DOHH2 (cell line): ENCODE measurements at regions not wholly inside any gene's neighbourhood (a gene's known extent, or its start where the extent isn't known, plus 50 kb on each side); places are given as distances from the start of the nearest gene placed in this dataset.

ENCODE experiments used
- CTCF ChIP-seq: fragments of 200-600 bp; sonication (generic); IDR thresholded peaks from one replicate; pipeline ENCODE4 v1.5.1; 2014; ENCODE audit warnings: antibody characterized with exemption, mild to moderate bottlenecking, low read depth, low read length; ENCODE audit not compliant: poor library complexity, severe bottlenecking
- EZH2phosphoT487 ChIP-seq: fragments of 200-600 bp; sonication (generic); IDR thresholded peaks from 2 replicates; pipeline ENCODE4 v1.6.1; 2017; ENCODE audit warnings: borderline replicate concordance, mild to moderate bottlenecking, antibody characterized with exemption, low read length, moderate library complexity, mixed read lengths

- TF ChIP-seq CTCF (no peak), EZH2phosphoT487 (no peak)
Observed at GRCh38 chr6:21360336-21360735, 233.2 kb upstream of the SOX4 start.
